ENCODE measurements at regions not wholly inside any gene's neighbourhood (a gene's known extent, or its start where the extent isn't known, plus 50 kb on each side); places are given as distances from the start of the nearest gene placed in this dataset.

- H3K27me3 ChIP-seq, result no peaks in the 10 kb centered on the region
- no peak overlapping the region for H3K27ac ChIP-seq
- no peak for DNase-seq
These were observed 149.4 kb upstream of the STK32A start for GRCh38 chr5:147085409-147085808.

GRCh38 chr5:147092044-147092443, 142.8 kb upstream of the STK32A start:
- no peak for TF ChIP-seq CTCF (IDR thresholded peaks at IDR 0.05)
- no peak for TF ChIP-seq EP300 (IDR thresholded peaks at IDR 0.05)
- TF ChIP-seq POLR2A (IDR thresholded peaks at IDR 0.05), result no peak
- H3K4me1 ChIP-seq (ENCODE audit: insufficient read depth), result no peaks in the 10 kb centered on the region
- H3K27me3 ChIP-seq, result no peaks in the 10 kb centered on the region
- no peak overlapping the region for H3K27ac ChIP-seq
- no peaks in the 10 kb centered on the region for H3K9me3 ChIP-seq
- WGBS, 3 donors, result 38 to 55% (median 45%) methylated on average over 2 of the region's 2 CpGs
- no peak for DNase-seq
- H3K36me3 ChIP-seq, result no peaks in the 10 kb centered on the region
- H3K4me3 ChIP-seq, result no peak overlapping the region
- intact Hi-C loops (cut with DNase I), result no loop called here

More at GRCh38 chr5:147085409-147085808, 149.4 kb upstream of the STK32A start:
- Histone ChIP-seq H3K36me3 (no peaks in the 10 kb centered on the region), H3K4me3 (no peak overlapping the region), H3K4me1 (ENCODE audit: insufficient read depth) (no peaks in the 10 kb centered on the region), H3K9me3 (no peaks in the 10 kb centered on the region)
- TF ChIP-seq EP300 (IDR thresholded peaks at IDR 0.05), result no peak
- no peak for TF ChIP-seq CTCF (IDR thresholded peaks at IDR 0.05)
- no peak for TF ChIP-seq POLR2A (IDR thresholded peaks at IDR 0.05)
- intact Hi-C loops (cut with DNase I), result no loop called here
- 69 to 81% (median 70%) methylated on average over 7 of the region's 7 CpGs for WGBS, 3 donors

GRCh38 chr5:147093138-147093537, 141.7 kb upstream of the STK32A start:
- intact Hi-C loops (cut with DNase I), result no loop called here
- Histone ChIP-seq H3K4me3 (no peak overlapping the region), H3K36me3 (no peaks in the 10 kb centered on the region), H3K9me3 (no peaks in the 10 kb centered on the region), H3K27me3 (no peaks in the 10 kb centered on the region), H3K27ac (no peak overlapping the region), H3K4me1 (ENCODE audit: insufficient read depth) (no peaks in the 10 kb centered on the region)
- 60 to 78% (median 73%) methylated on average over 2 of the region's 2 CpGs for WGBS, 3 donors
- DNase-seq, result no peak
- TF ChIP-seq CTCF (IDR thresholded peaks at IDR 0.05) (no peak), POLR2A (IDR thresholded peaks at IDR 0.05) (no peak), EP300 (IDR thresholded peaks at IDR 0.05) (no peak)

GRCh38 chr5:147095740-147096139, 139.1 kb upstream of the STK32A start:
- H3K27me3 ChIP-seq, result no peaks in the 10 kb centered on the region
- TF ChIP-seq POLR2A (IDR thresholded peaks at IDR 0.05) (no peak), EP300 (IDR thresholded peaks at IDR 0.05) (no peak), CTCF (IDR thresholded peaks at IDR 0.05) (no peak)
- DNase-seq, result no peak
- H3K9me3 ChIP-seq, result no peaks in the 10 kb centered on the region
- 46 to 56% (median 50%) methylated on average over 2 of the region's 2 CpGs for WGBS, 3 donors
- no peak overlapping the region for H3K4me3 ChIP-seq
- H3K36me3 ChIP-seq, result no peaks in the 10 kb centered on the region
- intact Hi-C loops (cut with DNase I), result no loop called here
- no peak overlapping the region for H3K27ac ChIP-seq
- H3K4me1 ChIP-seq (ENCODE audit: insufficient read depth), result peaks cover 2% of the 10 kb centered on the region

All from ovary (tissue), 7 donors.